GM18868 (cell line): ENCODE measurements at regions not wholly inside any gene's neighbourhood (a gene's known extent, or its start where the extent isn't known, plus 50 kb on each side); places are given as distances from the start of the nearest gene placed in this dataset.

Experiments used
- ATAC-seq: cut with Tn5 transposase; IDR thresholded peaks from one replicate; pipeline ENCODE4 v1.9.1; 2021; ENCODE audit warnings: mild to moderate bottlenecking, moderate library complexity; ENCODE audit not compliant: unreplicated experiment

DNA sequence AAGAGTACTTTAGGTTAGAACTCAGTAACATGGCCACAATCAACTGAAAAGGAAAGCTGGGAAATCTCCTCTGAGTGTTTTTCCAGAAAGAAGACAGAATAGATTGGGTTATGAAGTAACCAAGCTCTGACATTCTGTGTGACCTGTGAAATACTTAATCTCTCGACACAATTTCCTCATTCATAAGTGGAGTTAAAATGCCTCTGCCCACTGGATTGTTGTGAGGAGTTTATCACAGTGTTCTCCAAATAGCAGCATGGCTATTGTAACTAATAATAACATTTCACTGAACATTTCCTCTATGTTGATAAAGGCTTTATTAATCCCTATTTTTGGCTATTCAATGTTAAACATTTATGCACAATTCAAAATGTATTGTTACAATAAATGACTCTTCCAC, 311.0 kb downstream of the GABRB2 start:
- no peak for ATAC-seq

DNA sequence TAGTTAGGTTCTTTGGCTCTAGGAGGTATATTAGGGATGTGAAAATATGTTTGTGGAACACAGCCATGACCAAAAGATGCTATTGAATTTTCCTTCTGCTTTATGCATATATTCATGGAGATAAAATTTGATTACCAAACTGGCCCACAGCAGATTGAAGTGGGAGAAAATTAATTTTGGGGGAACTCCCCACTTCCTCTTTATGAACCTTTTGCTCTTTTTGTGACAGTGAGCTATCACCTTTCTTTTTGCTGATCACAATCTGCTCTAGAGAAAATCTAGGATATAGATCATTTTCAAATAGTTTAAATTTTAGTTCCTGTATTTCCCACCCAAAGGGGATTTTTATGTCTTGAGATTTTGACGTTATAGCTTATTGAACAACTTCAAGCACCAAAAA, 313.0 kb downstream of the GABRB2 start:
- ATAC-seq = no peak

DNA sequence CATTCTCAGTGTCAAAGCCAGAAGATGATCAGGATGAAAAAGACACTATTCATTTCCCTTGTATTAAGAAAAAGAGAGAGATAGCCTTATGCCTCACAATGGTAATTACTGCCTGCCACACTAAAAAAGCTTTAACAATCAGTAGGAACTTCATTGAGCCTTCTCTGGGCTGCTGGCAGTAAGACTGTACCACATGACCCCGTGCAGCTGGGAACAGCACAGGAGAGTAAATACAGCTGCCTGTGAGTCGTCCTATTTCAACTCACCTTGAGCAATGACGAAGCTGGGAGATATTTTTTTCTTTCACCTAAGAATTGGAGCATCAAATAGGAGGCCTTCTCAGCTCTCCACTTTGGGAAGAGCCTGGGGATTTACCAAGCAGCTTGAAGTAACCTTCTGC, 316.3 kb downstream of the GABRB2 start:
- ATAC-seq = peak; percentile 49

DNA sequence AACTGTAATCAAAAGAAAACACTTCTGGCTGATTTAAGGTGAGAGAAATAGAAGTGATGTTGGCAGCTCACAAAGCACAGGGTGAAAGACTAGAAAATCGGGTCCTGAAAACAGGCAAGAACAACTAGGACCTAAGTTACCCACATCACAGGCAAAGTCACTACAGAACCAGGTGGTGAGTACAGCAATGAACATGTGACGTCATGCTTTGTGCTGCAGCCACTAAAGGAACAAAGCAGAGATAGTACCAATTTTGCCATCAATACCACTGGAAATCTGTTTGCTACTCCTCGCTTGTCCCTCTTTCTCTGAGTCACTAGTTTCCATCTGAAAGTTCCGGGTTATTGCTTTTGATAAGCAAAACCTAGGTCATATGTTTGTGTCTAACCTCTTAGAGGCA, 326.7 kb downstream of the GABRB2 start:
- no peak for ATAC-seq

DNA sequence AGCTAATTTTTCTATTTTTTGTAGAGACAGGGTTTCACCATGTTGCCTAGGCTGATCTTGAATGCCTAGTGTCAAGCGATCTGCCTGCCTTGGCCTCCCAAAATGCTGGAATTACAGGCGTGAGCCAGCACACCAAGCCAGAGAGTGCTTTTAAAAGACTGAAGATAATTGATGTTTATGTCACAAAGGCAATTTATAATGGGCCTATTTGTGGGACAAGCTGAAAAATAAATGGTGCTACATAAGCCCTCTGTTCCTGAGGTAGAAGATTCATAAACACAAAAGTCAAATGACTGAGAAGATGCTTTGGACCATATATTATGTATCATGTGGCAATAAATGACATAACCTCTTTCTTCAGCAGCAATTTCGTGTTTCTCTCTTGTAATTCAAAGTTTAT, 329.6 kb downstream of the GABRB2 start:
- no peak for ATAC-seq

DNA sequence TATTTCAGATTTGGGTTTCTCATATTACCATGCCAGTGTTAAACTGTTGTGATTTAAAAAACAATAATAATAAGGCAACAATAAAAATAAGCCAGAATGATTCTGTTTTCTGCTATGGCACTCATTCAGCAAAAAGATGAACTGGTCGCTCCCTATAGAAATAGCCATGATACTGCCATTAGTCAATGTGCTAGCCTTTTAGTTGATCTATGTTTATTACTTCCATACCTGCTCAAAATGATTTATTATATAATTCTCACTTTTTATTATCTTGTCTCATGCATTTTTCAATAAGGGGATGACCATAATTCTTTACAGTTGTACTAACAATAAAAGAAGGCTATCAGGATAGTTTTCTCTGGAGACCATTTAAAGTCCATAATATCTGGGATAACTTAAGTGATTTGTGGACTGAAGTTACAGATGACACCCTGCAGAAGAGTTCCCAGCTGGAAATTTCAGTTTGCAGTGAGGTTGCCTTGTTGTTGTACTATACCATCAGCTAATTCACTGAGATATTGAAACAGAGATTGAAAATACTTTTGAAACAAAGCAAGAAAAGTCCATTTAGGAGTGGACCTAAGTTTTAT, 334.3 kb downstream of the GABRB2 start:
- ATAC-seq = no peak

DNA sequence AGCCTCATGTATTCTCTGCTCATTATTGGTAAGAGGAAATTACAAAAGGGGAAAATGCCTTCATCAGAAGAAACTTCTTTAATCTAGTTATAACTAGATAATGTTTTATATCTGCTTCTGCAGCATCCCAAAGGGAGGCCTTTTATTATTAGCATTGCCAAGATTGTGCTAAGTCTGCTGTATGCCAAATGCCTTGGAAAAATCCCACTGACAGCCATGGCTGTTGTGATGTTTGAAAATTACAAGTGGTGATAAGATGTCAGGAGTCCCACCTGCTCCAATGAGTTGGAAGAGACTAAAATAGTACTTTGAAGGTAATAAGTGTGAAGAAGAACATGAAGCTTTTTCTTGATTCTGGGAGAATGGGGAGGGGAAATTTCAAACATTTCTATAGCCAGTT, 345.0 kb downstream of the GABRB2 start:
- ATAC-seq = no peak

DNA sequence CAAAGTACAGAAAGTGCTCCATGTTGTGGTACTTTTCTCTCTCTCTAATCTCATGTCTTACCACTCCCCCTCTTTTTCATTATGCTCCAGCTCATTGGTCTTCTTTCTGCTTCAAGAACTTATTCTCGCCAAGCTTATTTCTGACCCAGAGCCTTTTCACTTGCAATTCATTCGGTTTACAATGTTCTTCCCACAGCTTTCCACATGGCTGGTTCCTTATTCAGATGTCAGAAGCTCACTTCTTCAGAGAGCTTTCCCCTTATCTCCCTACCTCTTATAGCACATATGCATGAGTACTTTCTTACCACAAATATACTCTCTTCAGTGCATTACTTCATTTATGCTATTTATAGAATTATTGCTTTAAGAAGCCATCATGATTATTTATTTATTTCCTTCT, 338.8 kb upstream of the ATP10B start:
- ATAC-seq = no peak

DNA sequence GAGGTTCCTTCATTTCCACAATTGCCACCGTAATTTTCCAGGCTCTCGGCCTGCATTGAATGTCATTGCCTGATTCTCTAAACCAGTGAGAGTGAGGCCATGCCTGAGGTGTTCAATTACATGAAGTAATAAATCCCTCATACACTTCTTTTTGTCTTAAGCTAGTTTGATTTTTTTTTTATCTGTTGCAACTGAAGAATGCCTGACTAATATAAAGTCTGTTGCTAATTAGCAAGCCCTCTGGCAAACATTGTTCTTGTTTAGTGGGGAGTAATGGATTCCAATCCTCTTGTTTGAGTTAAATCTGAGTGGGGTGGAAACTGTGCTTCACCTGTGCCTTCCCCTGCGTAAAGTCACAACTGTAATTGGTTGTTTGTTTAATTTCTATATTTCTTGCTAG, 338.1 kb upstream of the ATP10B start:
- ATAC-seq = no peak

DNA sequence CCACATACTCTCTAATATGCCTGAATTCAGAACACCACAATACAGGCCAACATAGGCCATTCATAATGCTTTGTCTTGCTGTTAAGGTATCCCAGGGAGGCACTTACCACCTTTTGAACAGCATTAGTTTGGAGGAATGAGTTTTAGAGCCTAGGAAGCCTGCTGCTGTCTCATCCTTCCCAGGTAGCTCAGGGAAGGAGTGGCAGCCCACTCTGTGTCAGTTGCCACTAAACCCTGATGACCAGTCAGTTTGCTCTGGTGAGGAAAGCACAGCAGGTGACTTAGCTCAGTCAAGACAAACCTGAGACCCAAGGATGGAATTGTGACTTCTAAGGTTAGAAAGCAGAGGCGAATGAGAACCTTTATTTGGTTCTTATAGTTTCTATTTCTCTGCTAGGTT, 337.4 kb upstream of the ATP10B start:
- no peak for ATAC-seq

DNA sequence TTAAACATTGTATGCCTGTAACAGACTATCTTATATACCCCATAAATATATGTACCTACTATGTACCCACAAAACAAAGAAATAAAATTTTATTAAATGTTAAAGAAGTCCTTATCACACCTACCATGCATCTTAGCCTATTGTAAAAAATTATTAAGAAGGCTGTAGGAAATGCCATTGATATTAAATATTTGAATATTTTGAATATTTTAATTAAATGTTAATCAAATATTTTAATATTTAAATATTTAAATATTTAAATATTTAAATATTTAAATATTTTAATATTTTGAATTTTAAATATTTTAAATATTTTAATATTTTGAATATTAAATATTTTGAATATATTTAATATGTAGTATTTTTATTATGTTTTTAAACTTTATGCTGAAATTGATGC, 331.5 kb upstream of the ATP10B start:
- no peak for ATAC-seq

DNA sequence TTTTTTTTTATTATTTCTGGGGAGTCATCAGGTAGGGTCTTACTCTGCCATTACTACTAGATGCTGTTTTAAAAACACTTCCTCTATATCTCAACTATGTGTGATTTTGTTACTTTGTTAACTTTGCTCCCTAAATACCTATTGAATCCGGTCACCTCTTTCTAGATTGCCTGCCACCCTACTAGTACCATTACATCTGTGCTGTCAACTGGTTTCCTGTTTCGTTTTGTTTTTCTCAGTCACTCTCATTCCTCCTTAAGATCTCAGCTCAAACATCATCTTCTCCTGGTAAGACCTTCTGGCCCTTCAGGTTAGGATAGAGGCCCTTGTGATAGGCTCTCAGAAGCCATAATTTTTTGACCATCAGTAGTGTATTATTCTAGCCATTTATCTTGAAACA, 324.2 kb upstream of the ATP10B start:
- ATAC-seq = no peak

DNA sequence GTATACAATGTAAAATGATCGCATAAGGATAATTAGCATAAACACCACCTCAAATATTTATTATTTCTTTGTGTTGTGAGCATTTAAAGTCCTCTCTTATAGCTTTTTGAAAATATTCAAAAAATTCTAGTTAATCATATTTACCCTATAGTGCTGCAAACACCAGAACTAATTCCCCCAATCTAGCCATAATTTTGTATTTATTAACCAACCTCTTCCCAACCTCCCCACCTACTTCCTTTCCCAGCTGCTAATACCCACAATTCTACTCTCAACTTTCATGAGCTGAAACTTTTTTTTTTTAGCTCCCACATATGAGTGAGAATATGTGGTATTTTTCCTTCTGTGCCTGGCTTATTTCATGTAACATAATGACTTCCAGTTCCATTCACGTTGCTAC, 317.8 kb upstream of the ATP10B start:
- no peak for ATAC-seq

DNA sequence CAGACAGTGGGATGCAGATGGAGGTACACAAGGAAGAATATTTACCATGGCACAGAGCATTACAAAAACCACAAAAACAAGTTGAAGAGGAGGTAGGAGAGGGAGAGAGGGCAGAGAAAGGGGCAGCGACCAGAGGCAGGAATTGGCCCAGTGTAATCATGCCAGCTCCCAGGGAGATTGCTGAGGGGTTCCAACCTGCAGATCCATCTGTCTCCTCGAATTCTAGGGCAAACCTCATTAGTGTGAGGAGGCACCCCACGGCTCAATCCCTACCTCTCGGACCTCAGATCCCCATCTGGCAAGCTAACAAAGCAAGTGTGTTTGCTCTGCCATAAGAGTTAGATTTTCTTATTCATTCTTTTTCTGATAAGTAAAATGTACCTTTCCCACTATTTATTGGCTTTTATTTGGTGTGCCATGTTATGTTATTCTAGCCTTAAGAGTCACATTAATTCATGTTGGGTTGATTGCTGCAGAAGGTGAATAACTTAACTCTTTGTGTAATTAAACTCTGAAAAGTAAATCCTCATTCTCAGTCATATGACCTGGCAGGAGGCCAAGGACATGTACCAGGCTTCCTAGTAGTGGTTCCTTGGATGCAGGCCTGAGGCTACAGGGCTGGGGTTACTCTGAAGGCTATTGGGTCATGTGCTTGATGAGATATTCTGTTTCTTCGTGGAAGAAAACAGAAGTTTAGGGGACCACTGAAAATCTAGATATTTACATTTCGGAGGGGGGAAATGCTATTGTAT, 315.2 kb upstream of the ATP10B start:
- ATAC-seq = no peak

DNA sequence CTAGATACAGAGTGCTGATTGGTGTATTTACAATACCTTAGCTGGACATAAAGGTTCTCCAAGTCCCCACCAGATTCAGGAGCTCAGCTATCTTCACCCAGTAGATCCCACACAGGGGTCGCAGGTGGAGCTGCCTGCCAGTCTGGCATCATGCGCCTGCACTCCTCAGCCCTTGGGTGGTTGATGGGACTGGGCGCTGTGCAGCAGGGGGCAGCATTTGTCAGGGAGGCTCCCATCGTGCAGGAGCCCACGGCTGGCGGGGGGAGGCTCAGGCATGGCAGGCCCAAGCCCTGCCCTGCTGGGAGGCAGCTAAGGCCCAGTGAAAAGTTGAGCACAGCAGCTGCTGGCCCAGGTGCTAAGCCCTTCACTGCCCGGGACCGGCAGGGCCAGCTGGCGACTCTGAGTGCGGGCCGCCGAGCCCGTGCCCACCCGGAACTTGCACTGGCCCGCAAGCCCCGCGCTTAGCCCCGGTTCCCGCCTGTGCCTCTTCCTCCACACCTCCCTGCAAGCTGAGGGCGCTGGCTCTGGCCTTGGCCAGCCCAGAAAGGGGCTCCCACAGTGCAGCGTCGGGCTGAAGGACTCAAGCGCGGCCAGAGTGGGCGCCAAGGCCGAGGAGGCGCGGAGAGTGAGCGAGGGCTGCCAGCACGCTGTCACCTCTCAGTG, 314.1 kb upstream of the ATP10B start:
- no peak for ATAC-seq

DNA sequence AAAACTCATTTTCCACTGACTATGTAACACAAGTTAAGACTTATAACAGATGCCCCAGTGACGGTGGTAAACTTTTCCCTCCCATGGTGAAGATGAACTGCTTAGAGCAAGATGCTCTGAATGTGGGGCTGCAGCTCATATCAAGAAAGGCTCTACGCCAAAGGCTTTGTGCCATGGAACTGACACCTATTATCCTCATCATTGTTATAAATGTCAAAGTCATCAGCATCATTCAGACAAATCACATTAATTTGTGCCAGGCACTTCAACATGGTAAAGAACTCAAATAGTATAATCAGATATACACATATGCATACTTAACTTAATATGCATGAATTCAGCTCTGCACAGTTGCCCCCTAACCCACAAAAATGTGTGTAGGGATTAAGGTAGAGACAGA, 305.9 kb upstream of the ATP10B start:
- no peak for ATAC-seq

DNA sequence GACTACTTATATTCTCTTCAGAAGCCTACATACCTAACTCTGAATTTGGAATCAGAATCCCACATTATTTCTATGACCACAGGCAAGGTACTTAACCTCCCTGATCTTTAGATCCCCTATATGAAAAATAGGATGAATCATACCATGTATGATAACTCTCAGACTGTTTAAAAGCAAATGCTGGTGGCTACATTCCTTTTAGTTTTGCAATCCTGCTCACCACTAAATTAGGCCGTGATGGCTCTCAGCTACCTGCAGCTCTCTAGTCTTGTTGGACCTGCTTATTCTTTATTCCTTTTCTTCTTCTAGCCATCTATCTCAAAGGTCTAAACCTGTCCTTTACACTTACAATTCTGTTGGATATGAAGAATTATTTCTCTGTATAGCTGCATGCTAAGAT, 303.4 kb upstream of the ATP10B start:
- ATAC-seq = no peak

DNA sequence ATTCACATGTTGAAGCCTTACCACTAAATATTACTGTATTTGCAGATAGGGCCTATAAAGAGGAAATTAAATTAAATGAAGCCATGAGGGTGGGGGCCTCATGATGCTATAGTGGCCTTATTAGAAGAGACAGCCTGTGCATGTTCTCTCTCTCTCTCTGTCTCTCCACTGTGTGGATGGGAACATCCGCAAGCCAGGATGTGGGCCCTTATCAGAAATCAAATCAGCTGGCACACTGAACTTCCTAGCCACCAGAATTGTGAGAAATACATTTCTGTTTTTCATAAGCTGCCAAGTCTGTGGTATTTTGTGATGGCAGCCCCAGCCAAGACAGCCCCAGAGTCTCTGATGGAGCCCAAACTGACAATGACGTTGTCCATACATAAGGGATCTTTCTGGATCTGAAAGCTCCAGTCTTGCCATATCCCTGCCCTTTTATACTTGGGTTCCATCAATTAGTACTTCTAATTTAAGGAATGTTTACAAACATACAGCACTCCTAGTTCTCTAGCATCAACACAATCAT, 300.5 kb upstream of the ATP10B start:
- no peak for ATAC-seq

DNA sequence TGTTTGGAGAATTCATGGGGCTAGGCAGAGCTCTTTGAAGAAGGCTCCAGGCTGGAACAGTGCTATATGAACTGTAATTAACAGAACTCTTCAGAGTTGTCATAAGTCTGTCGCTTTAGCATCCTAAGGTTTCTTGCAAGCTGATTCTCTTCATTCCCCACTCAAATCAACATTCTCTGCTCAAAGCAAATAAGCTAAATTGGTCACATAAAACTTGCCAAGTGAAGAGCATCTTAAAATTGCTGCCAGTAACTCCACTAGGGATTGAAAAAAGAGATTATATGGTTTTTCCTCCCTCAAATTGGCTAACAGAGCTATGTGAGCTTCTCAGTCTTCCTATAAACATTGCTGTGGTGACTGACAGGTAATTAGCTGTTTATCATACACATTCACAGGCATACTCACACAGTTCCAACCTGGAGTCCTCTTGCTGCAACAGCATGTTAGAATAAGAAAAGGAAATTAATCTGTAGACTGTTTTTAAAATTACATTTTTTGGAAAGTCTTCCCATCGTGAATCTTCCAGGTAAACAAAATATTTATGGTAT, 298.5 kb upstream of the ATP10B start:
- ATAC-seq = no peak

DNA sequence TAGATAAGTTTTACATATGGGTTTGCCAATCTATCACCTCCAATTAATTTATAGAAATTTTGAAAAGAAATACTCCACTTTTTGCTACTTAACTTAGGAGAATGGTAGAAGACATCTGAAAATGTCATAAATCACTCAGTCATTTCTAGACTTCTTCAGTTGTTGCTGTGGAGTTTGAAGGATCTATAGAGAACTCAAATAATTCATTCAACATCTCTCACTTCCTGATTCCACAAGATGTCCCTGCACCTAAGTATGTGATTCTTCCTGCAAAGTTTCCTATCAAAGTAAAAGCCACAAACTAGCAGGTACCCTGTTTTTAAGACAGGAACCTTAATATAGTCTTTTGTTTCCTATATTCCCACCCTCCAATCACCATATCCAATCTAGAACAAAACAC, 297.1 kb upstream of the ATP10B start:
- no peak for ATAC-seq

DNA sequence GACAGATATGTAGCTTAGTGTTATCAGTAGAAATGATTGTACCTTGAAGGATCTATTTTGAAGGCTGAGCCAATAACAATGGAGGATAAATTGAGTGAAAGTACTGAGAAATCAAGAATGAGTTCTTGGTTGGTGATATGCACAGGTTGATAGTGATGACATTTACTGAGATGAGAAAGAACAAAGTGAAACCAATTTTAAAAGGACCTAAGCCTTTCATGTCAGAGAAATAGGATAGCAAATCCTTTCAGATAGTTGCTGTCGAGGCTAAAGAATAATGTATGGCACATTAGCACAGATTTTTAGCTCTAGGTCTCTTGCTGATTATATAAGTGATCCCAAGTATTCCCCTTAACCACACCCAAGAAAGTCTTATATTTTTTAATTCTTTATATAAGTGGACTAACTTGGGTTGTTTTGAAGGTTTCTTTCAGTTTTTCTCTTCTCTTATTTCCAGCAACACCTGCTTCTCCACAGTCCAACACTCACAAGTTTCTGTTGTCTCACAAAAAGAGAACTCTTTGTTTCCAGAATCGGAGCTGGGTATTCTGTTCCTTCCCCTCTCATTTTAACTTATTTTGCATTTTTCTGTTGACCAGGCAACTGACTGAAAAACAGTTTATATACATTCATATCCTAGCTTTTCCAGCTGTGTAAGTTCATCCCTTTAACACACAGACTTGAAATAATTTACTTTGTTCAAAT, 286.9 kb upstream of the ATP10B start:
- no peak for ATAC-seq
